Neural cell (in vitro differentiated cells): ENCODE measurements at regions not wholly inside any gene's neighbourhood (a gene's known extent, or its start where the extent isn't known, plus 50 kb on each side); places are given as distances from the start of the nearest gene placed in this dataset.

Experiments
- H2AFZ ChIP-seq: fragments of 200-600, 300-800 bp; sonication (generic), shearing (Covaris generic); 2 replicates; pipeline ENCODE4 v1.6.0; 2014; ENCODE audit warnings: low read depth, mild to moderate bottlenecking, antibody characterized with exemption, low read length, moderate library complexity
- H3F3A ChIP-seq: fragments of 200-600 bp; shearing (Covaris generic); 2 replicates; pipeline ENCODE4 v1.6.1; 2016; ENCODE audit warnings: mild to moderate bottlenecking, moderate library complexity, mixed read lengths, antibody characterized with exemption, low read length; ENCODE audit not compliant: insufficient read depth, poor library complexity, severe bottlenecking
- H3K27ac ChIP-seq: fragments of 200-600, 300-800 bp; sonication (generic), shearing (Covaris generic); 2 replicates; pipeline ENCODE4 v1.5.1; 2014; ENCODE audit warnings: mild to moderate bottlenecking, low read length, moderate library complexity
- H3K27me3 ChIP-seq: fragments of 300-800, 200-600 bp; sonication (generic), shearing (Covaris generic); 2 replicates; pipeline ENCODE4 v1.6.0; 2014; ENCODE audit warnings: mild to moderate bottlenecking, low read depth, low read length, moderate library complexity; ENCODE audit not compliant: insufficient read depth
- H3K36me3 ChIP-seq: fragments of 300-800, 200-600 bp; sonication (generic), shearing (Covaris generic); 2 replicates; pipeline ENCODE4 v1.5.1; 2014; ENCODE audit warnings: mild to moderate bottlenecking, antibody characterized with exemption, low read length, moderate library complexity; ENCODE audit not compliant: insufficient read depth
- H3K4me2 ChIP-seq: fragments of 300-800, 200-600 bp; sonication (generic), shearing (Covaris generic); 2 replicates; pipeline ENCODE4 v1.6.0; 2014; ENCODE audit warnings: mild to moderate bottlenecking, low read length
- H3K4me3 ChIP-seq: fragments of 300-800, 200-600 bp; sonication (generic), shearing (Covaris generic); 2 replicates; pipeline ENCODE4 v1.5.1; 2014; ENCODE audit warnings: mild to moderate bottlenecking, low read length, moderate library complexity
- H3K79me2 ChIP-seq: fragments of 200-600 bp; shearing (Covaris generic); replicated peaks from 2 replicates; pipeline ENCODE4 v1.6.0; 2014; ENCODE audit warnings: mild to moderate bottlenecking, low read length, moderate library complexity; ENCODE audit not compliant: insufficient read depth
- H3K9ac ChIP-seq: fragments of 300-800, 200-600 bp; sonication (generic), shearing (Covaris generic); 2 replicates; pipeline ENCODE4 v1.6.1; 2016; ENCODE audit warnings: mild to moderate bottlenecking, low read length, mixed read lengths
- H3K9me2 ChIP-seq: fragments of 200-600 bp; shearing (Covaris generic); 2 replicates; pipeline ENCODE4 v1.6.1; 2016; ENCODE audit warnings: mild to moderate bottlenecking, low read length, mixed read lengths; ENCODE audit not compliant: insufficient read depth
- H3K9me3 ChIP-seq: fragments of 200-600, 300-800 bp; sonication (generic), shearing (Covaris generic); 2 replicates; pipeline ENCODE4 v1.6.1; 2016; ENCODE audit warnings: mild to moderate bottlenecking, mixed run types, low read length, moderate library complexity, mixed read lengths
- H4K20me1 ChIP-seq: fragments of 200-600 bp; shearing (Covaris generic); 2 replicates; pipeline ENCODE4 v1.6.1; 2016; ENCODE audit warnings: mild to moderate bottlenecking, mixed run types; ENCODE audit not compliant: insufficient read depth
- EP300 ChIP-seq: fragments of 450-650 bp; conservative IDR thresholded peaks from 2 replicates; pipeline ENCODE4 v1.6.1; 2014; ENCODE audit warnings: antibody characterized with exemption, mild to moderate bottlenecking, moderate library complexity; ENCODE audit not compliant: poor library complexity, severe bottlenecking
- EZH2 ChIP-seq: fragments of 200-600, 300-800 bp; shearing (Covaris generic), sonication (generic); IDR thresholded peaks from 2 replicates; pipeline ENCODE4 v1.6.1; 2014; ENCODE audit warnings: antibody characterized with exemption, low read length, borderline replicate concordance, mild to moderate bottlenecking; ENCODE audit not compliant: insufficient read depth, poor library complexity, severe bottlenecking
- MXI1 ChIP-seq: fragments of 450-650 bp; conservative IDR thresholded peaks from 2 replicates; pipeline ENCODE4 v1.6.1; 2014; ENCODE audit warnings: antibody characterized with exemption, mild to moderate bottlenecking; ENCODE audit not compliant: poor library complexity, severe bottlenecking
- POLR2AphosphoS5 ChIP-seq: IDR thresholded peaks from 2 replicates; pipeline ENCODE4 v1.6.1; 2012
- RAD21 ChIP-seq: fragments of 450-650 bp; conservative IDR thresholded peaks from 2 replicates; pipeline ENCODE4 v1.6.1; 2014; ENCODE audit warnings: antibody characterized with exemption, mild to moderate bottlenecking, moderate library complexity
- REST ChIP-seq: IDR thresholded peaks from 2 replicates; pipeline ENCODE4 v1.6.1; 2012; ENCODE audit warnings: borderline replicate concordance
- SMC3 ChIP-seq: fragments of 450-650 bp; conservative IDR thresholded peaks from 2 replicates; pipeline ENCODE4 v1.6.1; 2014; ENCODE audit warnings: antibody characterized with exemption, mild to moderate bottlenecking, moderate library complexity; ENCODE audit not compliant: poor library complexity
- TAF1 ChIP-seq: IDR thresholded peaks from 2 replicates; pipeline ENCODE4 v1.6.1; 2012; ENCODE audit warnings: low read depth
- TF ChIP-seq, protein P1 (sequence below): fragments of 450-650 bp; IDR thresholded peaks from 2 replicates; pipeline ENCODE4 v1.5.1; 2014; ENCODE audit warnings: antibody characterized with exemption, mild to moderate bottlenecking, moderate library complexity; ENCODE audit not compliant: poor library complexity, severe bottlenecking

DNA sequence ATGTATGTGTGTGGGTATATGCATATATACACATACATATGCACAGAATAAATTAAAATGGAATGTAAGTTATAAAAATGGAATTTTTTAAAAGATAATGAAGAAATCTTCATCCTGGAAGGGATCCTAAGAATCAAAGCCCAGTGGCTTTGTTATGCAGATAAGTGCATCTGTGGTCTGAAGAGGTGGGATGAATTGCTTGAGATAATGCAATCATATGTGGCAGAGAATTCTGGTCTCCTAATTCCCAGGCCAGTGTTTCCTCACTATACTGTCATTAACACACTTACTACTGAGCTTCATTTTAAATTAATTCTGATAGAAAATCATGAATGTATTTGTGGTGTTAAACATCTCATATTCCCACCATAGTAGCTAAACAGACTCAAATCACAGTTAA, 86.7 kb upstream of the PRMT6 start:
- Histone ChIP-seq H3K9me2 (no peaks in the 10 kb centered on the region), H4K20me1 (no peaks in the 10 kb centered on the region), H3K4me3 (no peak overlapping the region), H3K4me2 (no peak overlapping the region), H2AFZ (no peak overlapping the region), H3K79me2 (no peaks in the 10 kb centered on the region), H3K27ac (no peak overlapping the region), H3K36me3 (no peaks in the 10 kb centered on the region), H3K9me3 (no peaks in the 10 kb centered on the region), H3K27me3 (no peaks in the 10 kb centered on the region), H3K9ac (no peak overlapping the region), H3F3A (no peaks in the 10 kb centered on the region)
- no peak for TF ChIP-seq EP300
- TF ChIP-seq TAF1: no peak
- TF ChIP-seq, protein P1, sequence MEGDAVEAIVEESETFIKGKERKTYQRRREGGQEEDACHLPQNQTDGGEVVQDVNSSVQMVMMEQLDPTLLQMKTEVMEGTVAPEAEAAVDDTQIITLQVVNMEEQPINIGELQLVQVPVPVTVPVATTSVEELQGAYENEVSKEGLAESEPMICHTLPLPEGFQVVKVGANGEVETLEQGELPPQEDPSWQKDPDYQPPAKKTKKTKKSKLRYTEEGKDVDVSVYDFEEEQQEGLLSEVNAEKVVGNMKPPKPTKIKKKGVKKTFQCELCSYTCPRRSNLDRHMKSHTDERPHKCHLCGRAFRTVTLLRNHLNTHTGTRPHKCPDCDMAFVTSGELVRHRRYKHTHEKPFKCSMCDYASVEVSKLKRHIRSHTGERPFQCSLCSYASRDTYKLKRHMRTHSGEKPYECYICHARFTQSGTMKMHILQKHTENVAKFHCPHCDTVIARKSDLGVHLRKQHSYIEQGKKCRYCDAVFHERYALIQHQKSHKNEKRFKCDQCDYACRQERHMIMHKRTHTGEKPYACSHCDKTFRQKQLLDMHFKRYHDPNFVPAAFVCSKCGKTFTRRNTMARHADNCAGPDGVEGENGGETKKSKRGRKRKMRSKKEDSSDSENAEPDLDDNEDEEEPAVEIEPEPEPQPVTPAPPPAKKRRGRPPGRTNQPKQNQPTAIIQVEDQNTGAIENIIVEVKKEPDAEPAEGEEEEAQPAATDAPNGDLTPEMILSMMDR: no peak
- no peak for TF ChIP-seq MXI1
- TF ChIP-seq REST: no peak
- no peak for TF ChIP-seq SMC3
- TF ChIP-seq POLR2AphosphoS5: no peak
- TF ChIP-seq RAD21: no peak

GRCh38 chr1:106972074-106972473, 84.4 kb upstream of the PRMT6 start:
- Histone ChIP-seq H3K27me3 (no peaks in the 10 kb centered on the region), H3K27ac (no peak overlapping the region), H3K9me3 (no peaks in the 10 kb centered on the region), H3K36me3 (no peaks in the 10 kb centered on the region), H3F3A (no peaks in the 10 kb centered on the region), H3K4me3 (no peak overlapping the region), H3K4me2 (no peak overlapping the region), H3K9ac (no peak overlapping the region), H4K20me1 (no peaks in the 10 kb centered on the region), H3K79me2 (no peaks in the 10 kb centered on the region), H3K9me2 (no peaks in the 10 kb centered on the region), H2AFZ (no peak overlapping the region)
- no peak for TF ChIP-seq SMC3
- no peak for TF ChIP-seq EZH2
- no peak for TF ChIP-seq EP300
- TF ChIP-seq RAD21: no peak

DNA sequence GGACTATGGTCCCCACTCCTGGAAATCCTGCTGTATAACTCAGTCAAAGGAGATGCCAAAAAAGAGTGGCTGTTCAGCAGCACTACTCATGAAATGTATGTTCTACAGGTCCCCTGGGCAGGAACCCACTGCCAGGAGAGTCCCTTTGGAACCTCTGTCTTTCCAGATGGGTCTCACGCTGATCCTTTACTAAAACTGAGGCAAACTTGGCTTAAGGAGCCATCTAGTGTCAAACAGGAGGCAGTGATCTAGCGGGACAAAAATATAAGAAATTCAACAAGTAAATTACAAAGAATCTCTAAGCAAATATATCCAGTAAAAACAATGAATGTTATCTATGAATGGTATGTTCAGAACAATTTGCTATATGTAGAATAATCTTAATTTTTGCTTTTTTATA, 80.5 kb upstream of the PRMT6 start:
- no peaks in the 10 kb centered on the region for H3K36me3 ChIP-seq
- H3K27me3 ChIP-seq: no peaks in the 10 kb centered on the region
- no peak overlapping the region for H3K4me2 ChIP-seq
- H4K20me1 ChIP-seq: no peaks in the 10 kb centered on the region
- no peak overlapping the region for H3K27ac ChIP-seq
- TF ChIP-seq MXI1 (no peak), REST (no peak), POLR2AphosphoS5 (no peak), SMC3 (no peak)
- TF ChIP-seq, protein P1: no peak
- H3K4me3 ChIP-seq: no peak overlapping the region
- no peaks in the 10 kb centered on the region for H3K9me3 ChIP-seq
- no peak overlapping the region for H2AFZ ChIP-seq
- H3K9ac ChIP-seq: no peak overlapping the region
- H3F3A ChIP-seq: no peaks in the 10 kb centered on the region
- no peaks in the 10 kb centered on the region for H3K9me2 ChIP-seq
- H3K79me2 ChIP-seq: no peaks in the 10 kb centered on the region
